ENCODE measurements at regions not wholly inside any gene's neighbourhood (a gene's known extent, or its start where the extent isn't known, plus 50 kb on each side); places are given as distances from the start of the nearest gene placed in this dataset.

GRCh38 chr11:45394294-45395085, 108.3 kb upstream of the SYT13 start:
- TF ChIP-seq CTCF (IDR thresholded peaks at IDR 0.05; ENCODE audit: borderline replicate concordance, control extremely low read depth, extremely low read depth, insufficient read depth, missing control alignments): no peak
- in situ Hi-C loops (cut with MboI; ENCODE audit: low sequenced_read_pairs, unreplicated experiment): no loop called here
- no peak for DNase-seq (ENCODE audit: low spot score)

GRCh38 chr11:45393826-45394225, 107.7 kb upstream of the SYT13 start:
- no peak for TF ChIP-seq CTCF (IDR thresholded peaks at IDR 0.05; ENCODE audit: borderline replicate concordance, control extremely low read depth, extremely low read depth, insufficient read depth, missing control alignments)
- no peak for DNase-seq (ENCODE audit: low spot score)
- in situ Hi-C loops (cut with MboI; ENCODE audit: low sequenced_read_pairs, unreplicated experiment): no loop called here

- in situ Hi-C loops (cut with MboI; ENCODE audit: low sequenced_read_pairs, unreplicated experiment): no loop called here
- TF ChIP-seq CTCF (IDR thresholded peaks at IDR 0.05; ENCODE audit: borderline replicate concordance, control extremely low read depth, extremely low read depth, insufficient read depth, missing control alignments): no peak
- DNase-seq (ENCODE audit: low spot score): no peak
Measured at GRCh38 chr11:45393334-45393733, 107.2 kb upstream of the SYT13 start.

- DNase-seq (ENCODE audit: low spot score): no peak
- no peak for TF ChIP-seq CTCF (IDR thresholded peaks at IDR 0.05; ENCODE audit: borderline replicate concordance, control extremely low read depth, extremely low read depth, insufficient read depth, missing control alignments)
- in situ Hi-C loops (cut with MboI; ENCODE audit: low sequenced_read_pairs, unreplicated experiment): no loop called here
Measured at GRCh38 chr11:45392591-45393091, 106.5 kb upstream of the SYT13 start.

- TF ChIP-seq CTCF (IDR thresholded peaks at IDR 0.05; ENCODE audit: borderline replicate concordance, control extremely low read depth, extremely low read depth, insufficient read depth, missing control alignments): no peak
- DNase-seq (ENCODE audit: low spot score): no peak
- in situ Hi-C loops (cut with MboI; ENCODE audit: low sequenced_read_pairs, unreplicated experiment): no loop called here
Measured at GRCh38 chr11:45392154-45392553, 106.0 kb upstream of the SYT13 start.

GRCh38 chr11:45391168-45391850, 105.2 kb upstream of the SYT13 start:
- TF ChIP-seq CTCF (IDR thresholded peaks at IDR 0.05; ENCODE audit: borderline replicate concordance, control extremely low read depth, extremely low read depth, insufficient read depth, missing control alignments): no peak
- no peak for DNase-seq (ENCODE audit: low spot score)
- in situ Hi-C loops (cut with MboI; ENCODE audit: low sequenced_read_pairs, unreplicated experiment): no loop called here

Data from GM13976 (cell line).